HG03460 (cell line): ENCODE measurements at regions not wholly inside any gene's neighbourhood (a gene's known extent, or its start where the extent isn't known, plus 50 kb on each side); places are given as distances from the start of the nearest gene placed in this dataset.

Experiments used
- ATAC-seq: cut with Tn5 transposase; IDR thresholded peaks from one replicate; pipeline ENCODE4 v1.9.1; 2021; ENCODE audit not compliant: unreplicated experiment

- ATAC-seq: no peak
These were observed 184.0 kb upstream of the PARP11 start for GRCh38 chr12:4056910-4057845.

- ATAC-seq: no peak
These were observed 181.4 kb upstream of the PARP11 start for GRCh38 chr12:4054630-4055029.

GRCh38 chr12:4052691-4053090 is 179.5 kb upstream of the PARP11 start:
- ATAC-seq: no peak

- ATAC-seq: no peak
These were observed 178.4 kb upstream of the PARP11 start for GRCh38 chr12:4051596-4051995.

GRCh38 chr12:4050340-4050739 is 177.1 kb upstream of the PARP11 start:
- ATAC-seq: no peak

GRCh38 chr12:4049298-4050080 is 176.3 kb upstream of the PARP11 start:
- no peak for ATAC-seq

- ATAC-seq: no peak
These were observed 174.2 kb upstream of the PARP11 start for GRCh38 chr12:4047421-4047820.

GRCh38 chr12:4046495-4046840 is 173.3 kb upstream of the PARP11 start:
- no peak for ATAC-seq

GRCh38 chr12:4045786-4046494 is 172.7 kb upstream of the PARP11 start:
- ATAC-seq: no peak

- ATAC-seq: no peak
These were observed 171.8 kb upstream of the PARP11 start for GRCh38 chr12:4044736-4045730.

- ATAC-seq: no peak
These were observed 170.9 kb upstream of the PARP11 start for GRCh38 chr12:4044101-4044500.

GRCh38 chr12:4041187-4041885 is 168.1 kb upstream of the PARP11 start:
- no peak for ATAC-seq

- no peak for ATAC-seq
These were observed 166.7 kb upstream of the PARP11 start for GRCh38 chr12:4039931-4040330.

GRCh38 chr12:4037747-4038312 is 164.6 kb upstream of the PARP11 start:
- ATAC-seq: no peak

GRCh38 chr12:4036671-4037271 is 163.6 kb upstream of the PARP11 start:
- ATAC-seq: no peak

GRCh38 chr12:4034921-4035320 is 161.7 kb upstream of the PARP11 start:
- ATAC-seq: no peak

- ATAC-seq: no peak
These were observed 159.9 kb upstream of the PARP11 start for GRCh38 chr12:4032924-4033615.

- no peak for ATAC-seq
These were observed 158.6 kb upstream of the PARP11 start for GRCh38 chr12:4031703-4032291.
